K562 (cell line): ENCODE measurements at regions not wholly inside any gene's neighbourhood (a gene's known extent, or its start where the extent isn't known, plus 50 kb on each side); places are given as distances from the start of the nearest gene placed in this dataset.

Experiments
- ATAC-seq: fragments of 200-7000 bp; cut with Tn5 transposase; 3 replicates; pipeline ENCODE4 v1.9.1; 2020; ENCODE audit warnings: moderate library complexity
- BruUV-seq: library from RNA; stranded (reverse); fragments of 400-500 nt; replicated peaks from 2 replicates; lab custom pipeline; 2021; lab: Mats Ljungman, UMichigan
- CTCF ChIA-PET: fragments of 300-600 bp; formaldehyde crosslinking; extraction: SDS; loops from one replicate; lab custom pipeline; 2021; ENCODE audit warnings: low intra/inter-chr PET ratio; lab: Yijun Ruan, JAX
- POLR2A ChIA-PET: fragments of 300-600, 350-650 bp; sonication (Branson Sonifier 250); formaldehyde crosslinking; extraction: SDS; loops from one replicate; lab custom pipeline; 2021; ENCODE audit warnings: antibody characterized with exemption, inconsistent platforms; lab: Yijun Ruan, JAX
- DNase-seq, 4 experiments: peaks; one replicate each; pipeline versions ENCODE4 v3.0.0 to v3.0.0-alpha.2; 2011 to 2018; ENCODE audit warnings: low spot score in 3 of 4, mixed read lengths in 3 of 4; ENCODE audit errors: extremely low read depth in 1 of 4
- FAIRE-seq: peaks from 2 replicates; lab custom pipeline; 2011; peaks lifted over from hg19 to GRCh38; lab: Jason Lieb, UNC
- H2AFZ ChIP-seq: 2 replicates; pipeline ENCODE4 v1.6.0; 2011; ENCODE audit warnings: low read depth, low read length, control low read depth, inconsistent platforms
- H3K27ac ChIP-seq: fragments of 200-600 bp; 3 replicates; pipeline ENCODE4 v1.8.0; 2011; ENCODE audit warnings: low read depth, mild to moderate bottlenecking, control low read depth, inconsistent platforms, low read length, moderate library complexity, mixed read lengths; ENCODE audit errors: extremely low read depth
- H3K27me3 ChIP-seq, 2 experiments: fragments of 300-600 bp in 1 of 2; 2 replicates in 1 of 2; 3 replicates in 1 of 2; pipeline versions ENCODE4 v1.6.0 to v1.8.0; 2011; ENCODE audit warnings: inconsistent platforms in 2 of 2, low read length in 2 of 2, mild to moderate bottlenecking in 1 of 2, mixed read lengths in 1 of 2, moderate library complexity in 1 of 2; ENCODE audit not compliant: control insufficient read depth in 2 of 2, insufficient read depth in 2 of 2
- H3K36me3 ChIP-seq: fragments of 300-600 bp; 3 replicates; pipeline ENCODE4 v1.8.0; 2011; ENCODE audit warnings: mild to moderate bottlenecking, low read length, inconsistent platforms; ENCODE audit not compliant: control insufficient read depth, insufficient read depth
- H3K4me1 ChIP-seq, 2 experiments: fragments of 200-600 bp in 1 of 2; replicated peaks in 1 of 2; 2 replicates in 1 of 2; 3 replicates in 1 of 2; pipeline versions ENCODE4 v1.5.1 to v1.8.0; 2011; ENCODE audit warnings: inconsistent platforms in 2 of 2, low read length in 2 of 2, mild to moderate bottlenecking in 1 of 2, mixed read lengths in 1 of 2, moderate library complexity in 1 of 2; ENCODE audit not compliant: control insufficient read depth in 2 of 2, insufficient read depth in 2 of 2
- H3K4me2 ChIP-seq: 2 replicates; pipeline ENCODE4 v1.6.1; 2011; ENCODE audit warnings: low read length, control low read depth, inconsistent platforms, mixed read lengths; ENCODE audit not compliant: insufficient read depth
- H3K4me3 ChIP-seq: fragments of 200-600 bp; sonication (generic), shearing (Covaris generic); 2 replicates; pipeline ENCODE4 v1.5.1; 2016; ENCODE audit warnings: control low read depth, inconsistent platforms
- H3K79me2 ChIP-seq: fragments of 200-600 bp; 3 replicates; pipeline ENCODE4 v1.8.0; 2011; ENCODE audit warnings: low read length, inconsistent platforms; ENCODE audit not compliant: control insufficient read depth, insufficient read depth
- H3K9ac ChIP-seq, 2 experiments: 2 replicates each; pipeline versions ENCODE4 v1.6.0 to v1.6.1; 2011; ENCODE audit warnings: low read depth in 2 of 2, low read length in 2 of 2, control low read depth in 1 of 2, inconsistent platforms in 1 of 2, mild to moderate bottlenecking in 1 of 2, mixed read lengths in 1 of 2; ENCODE audit not compliant: insufficient read depth in 1 of 2
- H3K9me1 ChIP-seq: one replicate; pipeline ENCODE4 v1.6.0; 2011; ENCODE audit warnings: inconsistent platforms, mild to moderate bottlenecking, low read length, moderate library complexity; ENCODE audit not compliant: control insufficient read depth, insufficient read depth
- H3K9me3 ChIP-seq: replicated peaks from 2 replicates; pipeline ENCODE4 v1.5.1; 2011; ENCODE audit warnings: low read depth, low read length, inconsistent platforms; ENCODE audit not compliant: control insufficient read depth, insufficient read depth
- H4K20me1 ChIP-seq: replicated peaks from 2 replicates; pipeline ENCODE4 v1.6.1; 2011; ENCODE audit warnings: low read length, inconsistent platforms, mixed read lengths; ENCODE audit not compliant: control insufficient read depth, insufficient read depth
- BMI1 ChIP-seq: fragments of 150-350 bp; IDR thresholded peaks from 2 replicates; pipeline ENCODE4 v1.6.1; 2014; ENCODE audit warnings: low read length
- BRF1 ChIP-seq: IDR thresholded peaks from 3 replicates; pipeline ENCODE4 v1.6.1; 2011; ENCODE audit warnings: borderline replicate concordance, mild to moderate bottlenecking; ENCODE audit not compliant: insufficient read length; ENCODE audit errors: extremely low read depth
- CBFA2T3 ChIP-seq: fragments of 450-650 bp; IDR thresholded peaks from 2 replicates; pipeline ENCODE4 v1.6.1; 2017
- CBX2 ChIP-seq: fragments of 200-600 bp; sonication (generic); IDR thresholded peaks from one replicate; pipeline ENCODE4 v1.6.1; 2012; ENCODE audit warnings: mild to moderate bottlenecking, low read length, inconsistent platforms; ENCODE audit not compliant: insufficient read depth, poor library complexity, severe bottlenecking
- DACH1 ChIP-seq: fragments of 450-650 bp; IDR thresholded peaks from 2 replicates; pipeline ENCODE4 v1.6.1; 2018; ENCODE audit not compliant: partially characterized antibody
- ELF1 ChIP-seq: fragments of 200-800 bp; sonication (Bioruptor generic); IDR thresholded peaks from 2 replicates; pipeline ENCODE4 v1.6.1; 2016; ENCODE audit warnings: missing genetic modification characterization, missing compliant biosample characterization
- EP400 ChIP-seq: fragments of 450-650 bp; IDR thresholded peaks from 2 replicates; pipeline ENCODE4 v1.6.1; 2017; ENCODE audit warnings: antibody characterized with exemption, mild to moderate bottlenecking, moderate library complexity
- HNRNPH1 ChIP-seq: fragments of 200-400 bp; formaldehyde crosslinking; optimal IDR thresholded peaks from 2 replicates; pipeline ENCODE3; 2017; ENCODE audit warnings: low read depth, mild to moderate bottlenecking, low read length, moderate library complexity
- MBD2 ChIP-seq: sonication (generic); IDR thresholded peaks from 2 replicates; pipeline ENCODE4 v1.6.1; 2016; ENCODE audit warnings: low read depth, borderline replicate concordance
- RB1 ChIP-seq: fragments of 450-650 bp; IDR thresholded peaks from 2 replicates; pipeline ENCODE4 v1.6.1; 2017; ENCODE audit warnings: low read depth, mild to moderate bottlenecking
- SAP30 ChIP-seq: fragments of 200-600 bp; sonication (generic); IDR thresholded peaks from 2 replicates; pipeline ENCODE4 v1.6.1; 2012; ENCODE audit warnings: borderline replicate concordance, low read depth, mild to moderate bottlenecking, moderate library complexity, low read length, control low read depth, inconsistent platforms; ENCODE audit not compliant: insufficient read depth, poor library complexity, severe bottlenecking
- SMAD3 ChIP-seq: fragments of 450-650 bp; formaldehyde crosslinking; conservative IDR thresholded peaks from 2 replicates; pipeline ENCODE4 v1.4.0; 2020; ENCODE audit warnings: mild to moderate bottlenecking
- STAG1 ChIP-seq: sonication (generic); formaldehyde crosslinking; IDR thresholded peaks from 2 replicates; pipeline ENCODE4 v1.5.0; 2020; ENCODE audit warnings: missing genetic modification reagents, borderline replicate concordance
- TCF7 ChIP-seq: sonication (generic); IDR thresholded peaks from 2 replicates; pipeline ENCODE4 v1.6.1; 2016; ENCODE audit warnings: antibody characterized with exemption, borderline replicate concordance
- ZKSCAN1 ChIP-seq: fragments of 150-350 bp; IDR thresholded peaks from 2 replicates; pipeline ENCODE4 v1.6.1; 2016; ENCODE audit warnings: low read depth, low read length
- ZNF121 ChIP-seq: sonication (generic); formaldehyde crosslinking; conservative IDR thresholded peaks from 2 replicates; pipeline ENCODE4 v1.8.0; 2022; ENCODE audit warnings: missing genetic modification reagents
- ZNF436 ChIP-seq: fragments of 250-450, 450-650 bp; sonication (Bioruptor Pico); formaldehyde crosslinking; IDR thresholded peaks from 2 replicates; pipeline ENCODE4 v1.7.0; 2020; ENCODE audit warnings: mild to moderate bottlenecking
- ZNF695 ChIP-seq: fragments of 450-650 bp; formaldehyde crosslinking; IDR thresholded peaks from 2 replicates; pipeline ENCODE4 v1.4.0; 2020; ENCODE audit warnings: mild to moderate bottlenecking, moderate library complexity
- ZZZ3 ChIP-seq: fragments of 450-650 bp; IDR thresholded peaks from 2 replicates; pipeline ENCODE4 v1.6.1; 2016; ENCODE audit warnings: antibody characterized with exemption, mild to moderate bottlenecking, moderate library complexity
- WGBS: fragments of 100-300 bp; shearing (Covaris generic); methylation state at CpG from one replicate; pipeline ENCODE4 v1.1.6; 2016; ENCODE audit warnings: low coverage, mixed read lengths; ENCODE audit not compliant: insufficient coverage; ENCODE audit errors: missing lambda C conversion rate; 5-methylcytosine and 5-hydroxymethylcytosine counted together
- in situ Hi-C: fragments of 300-500 bp; cut with MboI; formaldehyde crosslinking; loops from 4 replicates; pipeline ENCODE4 v1.15.0; 2018; ENCODE audit warnings: inconsistent platforms, mixed read lengths
- intact Hi-C: fragments of 100-400 bp; cut with micrococcal nuclease; formaldehyde crosslinking; loops from 2 replicates; pipeline ENCODE4 v1.14.2; 2022
- TF ChIP-seq, protein P1 (sequence below): sonication (generic); IDR thresholded peaks from 2 replicates; pipeline ENCODE4 v1.6.1; 2016
- TF ChIP-seq, protein P2 (sequence below), 2 experiments: IDR thresholded peaks; 2 replicates each; pipeline ENCODE4 v1.6.1; 2012; ENCODE audit warnings: improper control_type of control experiment in 2 of 2, low read depth in 2 of 2, low read length in 2 of 2, borderline replicate concordance in 1 of 2

DNA sequence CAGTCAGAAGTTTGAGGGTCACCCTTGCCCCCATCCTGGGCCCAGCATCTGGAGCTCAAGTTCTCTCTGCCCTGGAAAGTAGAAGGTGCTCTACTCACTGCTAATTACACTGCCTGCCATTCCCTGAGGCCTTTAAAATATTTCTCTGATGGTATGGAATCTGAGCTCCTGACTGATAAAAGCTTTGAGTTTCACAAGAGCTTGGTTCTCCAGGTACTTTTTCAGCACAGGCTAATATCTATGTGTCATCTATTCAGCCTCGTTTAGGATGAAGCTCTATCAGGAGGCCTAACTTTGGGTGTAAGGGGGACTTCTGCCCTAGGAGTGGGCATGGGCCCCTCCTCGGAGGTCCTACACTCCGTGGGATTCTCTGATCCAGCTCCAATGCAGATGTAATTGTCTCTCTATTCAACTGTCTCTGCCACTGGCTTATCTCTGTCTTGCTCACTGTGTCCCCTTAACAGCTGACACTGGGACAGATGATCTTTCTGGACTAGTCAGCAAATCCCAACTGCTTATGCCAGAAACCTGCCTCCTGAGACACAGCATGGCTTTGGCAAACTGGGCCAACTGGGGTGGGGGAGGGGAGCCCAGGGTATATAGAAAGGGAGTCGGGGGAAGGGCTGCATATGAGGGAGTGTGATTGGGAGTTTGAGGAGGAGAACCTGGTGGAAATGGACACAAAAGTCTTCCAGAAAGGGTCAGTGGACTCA, 104.2 kb upstream of the GADD45A start:
- H4K20me1 ChIP-seq = no peaks in the 10 kb centered on the region
- H3K9me1 ChIP-seq = no peaks in the 10 kb centered on the region
- 9% methylated on average over 4 of the region's 4 CpGs for WGBS
- no peaks in the 10 kb centered on the region for H3K36me3 ChIP-seq
- BruUV-seq = no TSS peak
- intact Hi-C loops (no loop called here), in situ Hi-C loops (no loop called here)
- no peak overlapping the region for H2AFZ ChIP-seq
- no peak overlapping the region for H3K4me2 ChIP-seq
- FAIRE-seq = no peak
- CTCF ChIA-PET = no interaction called here
- no peaks in the 10 kb centered on the region for H3K79me2 ChIP-seq
- H3K9ac ChIP-seq = no peak overlapping the region
- no peak overlapping the region for H3K4me3 ChIP-seq
- H3K9me3 ChIP-seq = no peaks in the 10 kb centered on the region
- no peak overlapping the region for H3K27ac ChIP-seq
- peaks cover 0 to 4% of the 10 kb centered on the region in 2 experiments; a peak in 2 of 5 replicates for H3K4me1 ChIP-seq
- peak in 1 of 4 experiments; percentile 27 for DNase-seq
- ATAC-seq = peak; percentile 39; the same call in 2 of the 3 replicates
- POLR2A ChIA-PET = interaction anchor here (0.6 to 1.6 kb wide), 7 partner anchors 10 to 108 kb away, joined by 3 to 9 read pairs (median 4); no protein-coding TSS in a partner anchor
- H3K27me3 ChIP-seq = no peaks in the 10 kb centered on the region
- TF ChIP-seq SMAD3 (no peak), ZNF695 (CRISPR knock-in tag) (no peak), STAG1 (CRISPR knock-in tag) (no peak), RB1 (no peak), EP400 (no peak), HNRNPH1 (no peak), ZNF121 (CRISPR knock-in tag) (no peak), DACH1 (peak; percentile 41), ZZZ3 (no peak), TCF7 (no peak), ZKSCAN1 (no peak), BRF1 (no peak), MBD2 (no peak), CBX2 (no peak), SAP30 (no peak), ZNF436 (no peak), CBFA2T3 (0 out of 2 replicates have a peak, but pooled peaks have one; percentile 17), ELF1 (no peak), BMI1 (no peak)
- TF ChIP-seq, protein P1, sequence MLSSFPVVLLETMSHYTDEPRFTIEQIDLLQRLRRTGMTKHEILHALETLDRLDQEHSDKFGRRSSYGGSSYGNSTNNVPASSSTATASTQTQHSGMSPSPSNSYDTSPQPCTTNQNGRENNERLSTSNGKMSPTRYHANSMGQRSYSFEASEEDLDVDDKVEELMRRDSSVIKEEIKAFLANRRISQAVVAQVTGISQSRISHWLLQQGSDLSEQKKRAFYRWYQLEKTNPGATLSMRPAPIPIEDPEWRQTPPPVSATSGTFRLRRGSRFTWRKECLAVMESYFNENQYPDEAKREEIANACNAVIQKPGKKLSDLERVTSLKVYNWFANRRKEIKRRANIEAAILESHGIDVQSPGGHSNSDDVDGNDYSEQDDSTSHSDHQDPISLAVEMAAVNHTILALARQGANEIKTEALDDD = peak; percentile 51; the same call in 1 of the 2 replicates
- TF ChIP-seq, protein P2, sequence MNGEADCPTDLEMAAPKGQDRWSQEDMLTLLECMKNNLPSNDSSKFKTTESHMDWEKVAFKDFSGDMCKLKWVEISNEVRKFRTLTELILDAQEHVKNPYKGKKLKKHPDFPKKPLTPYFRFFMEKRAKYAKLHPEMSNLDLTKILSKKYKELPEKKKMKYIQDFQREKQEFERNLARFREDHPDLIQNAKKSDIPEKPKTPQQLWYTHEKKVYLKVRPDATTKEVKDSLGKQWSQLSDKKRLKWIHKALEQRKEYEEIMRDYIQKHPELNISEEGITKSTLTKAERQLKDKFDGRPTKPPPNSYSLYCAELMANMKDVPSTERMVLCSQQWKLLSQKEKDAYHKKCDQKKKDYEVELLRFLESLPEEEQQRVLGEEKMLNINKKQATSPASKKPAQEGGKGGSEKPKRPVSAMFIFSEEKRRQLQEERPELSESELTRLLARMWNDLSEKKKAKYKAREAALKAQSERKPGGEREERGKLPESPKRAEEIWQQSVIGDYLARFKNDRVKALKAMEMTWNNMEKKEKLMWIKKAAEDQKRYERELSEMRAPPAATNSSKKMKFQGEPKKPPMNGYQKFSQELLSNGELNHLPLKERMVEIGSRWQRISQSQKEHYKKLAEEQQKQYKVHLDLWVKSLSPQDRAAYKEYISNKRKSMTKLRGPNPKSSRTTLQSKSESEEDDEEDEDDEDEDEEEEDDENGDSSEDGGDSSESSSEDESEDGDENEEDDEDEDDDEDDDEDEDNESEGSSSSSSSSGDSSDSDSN (IDR thresholded peaks at IDR 0.05; ENCODE audit: borderline replicate concordance in 1 of 2, low read depth in 2 of 2, low read length in 2 of 2) = no peak
